Activated naive CD4-positive, alpha-beta T cell treated with anti-CD3 and anti-CD28 coated beads, Interleukin-2, amount 50 U/mL, for 16 hours (primary cell): ENCODE measurements at regions not wholly inside any gene's neighbourhood (a gene's known extent, or its start where the extent isn't known, plus 50 kb on each side); places are given as distances from the start of the nearest gene placed in this dataset.
"Not testable (repeated sequence)": the region's sequence is repeated elsewhere in the genome, so short reads cannot be mapped to it uniquely, and the experiment has no call there.

Experiments
- DNase-seq: peaks from one replicate; pipeline ENCODE4 v3.0.0-alpha.2; 2020

GRCh38 chr5:159797261-159797970, 118.9 kb upstream of the ADRA1B start:
- DNase-seq: no peak

- DNase-seq: no peak
Measured at GRCh38 chr5:159799701-159800100, 116.6 kb upstream of the ADRA1B start.

GRCh38 chr5:159800131-159800840, 116.0 kb upstream of the ADRA1B start:
- no peak for DNase-seq

- DNase-seq: no peak
Measured at GRCh38 chr5:159801303-159801702, 115.0 kb upstream of the ADRA1B start.

- no peak for DNase-seq
Measured at GRCh38 chr5:159802661-159803060, 113.6 kb upstream of the ADRA1B start.

- no peak for DNase-seq
Measured at GRCh38 chr5:159804121-159804520, 112.2 kb upstream of the ADRA1B start.

- no peak for DNase-seq
Measured at GRCh38 chr5:159805021-159805420, 111.3 kb upstream of the ADRA1B start.

- not testable (repeated sequence) for DNase-seq
Measured at GRCh38 chr5:159807135-159807534, 109.1 kb upstream of the ADRA1B start.

GRCh38 chr5:159807586-159807985, 108.7 kb upstream of the ADRA1B start:
- DNase-seq: no peak

- DNase-seq: no peak
Measured at GRCh38 chr5:159811712-159812111, 104.6 kb upstream of the ADRA1B start.

GRCh38 chr5:159812759-159813158, 103.5 kb upstream of the ADRA1B start:
- not testable (repeated sequence) for DNase-seq

- DNase-seq: no peak
Measured at GRCh38 chr5:159814222-159814621, 102.1 kb upstream of the ADRA1B start.

- DNase-seq: no peak
Measured at GRCh38 chr5:159814805-159815585, 101.3 kb upstream of the ADRA1B start.

- DNase-seq: no peak
Measured at GRCh38 chr5:159817262-159818029, 98.8 kb upstream of the ADRA1B start.

GRCh38 chr5:159819591-159820411, 96.5 kb upstream of the ADRA1B start:
- DNase-seq: no peak

GRCh38 chr5:159820692-159821091, 95.6 kb upstream of the ADRA1B start:
- no peak for DNase-seq

GRCh38 chr5:159821461-159821940, 94.8 kb upstream of the ADRA1B start:
- no peak for DNase-seq

GRCh38 chr5:159824188-159825161, 91.8 kb upstream of the ADRA1B start:
- no peak for DNase-seq

GRCh38 chr5:159825551-159826051, 90.7 kb upstream of the ADRA1B start:
- DNase-seq: no peak
